ENCODE measurements at regions not wholly inside any gene's neighbourhood (a gene's known extent, or its start where the extent isn't known, plus 50 kb on each side); places are given as distances from the start of the nearest gene placed in this dataset.
"Not testable (repeated sequence)": the region's sequence is repeated elsewhere in the genome, so short reads cannot be mapped to it uniquely, and the experiment has no call there.

GRCh38 chr11:81245791-81246190 lies 1487.9 kb downstream of the FAM181B start:
- Mint-ChIP-seq H3K9me3 (no peaks in the 10 kb centered on the region), H3K27ac (ENCODE audit: unreplicated experiment) (no peak overlapping the region), H3K27me3 (ENCODE audit: low read depth) (no peaks in the 10 kb centered on the region), H3K36me3 (ENCODE audit: low read depth) (no peaks in the 10 kb centered on the region), H3K4me3 (no peak overlapping the region), H3K4me1 (no peaks in the 10 kb centered on the region)
- no peak for DNase-seq (ENCODE audit: low read depth, low spot score)
- TF ChIP-seq CTCF (conservative IDR thresholded peaks at IDR 0.05), result no peak

- TF ChIP-seq CTCF (conservative IDR thresholded peaks at IDR 0.05), result no peak
- Mint-ChIP-seq H3K36me3 (ENCODE audit: low read depth) (no peaks in the 10 kb centered on the region), H3K4me1 (no peaks in the 10 kb centered on the region), H3K27me3 (ENCODE audit: low read depth) (no peaks in the 10 kb centered on the region), H3K4me3 (no peak overlapping the region), H3K27ac (ENCODE audit: unreplicated experiment) (no peak overlapping the region), H3K9me3 (no peaks in the 10 kb centered on the region)
- DNase-seq (ENCODE audit: low read depth, low spot score), result no peak
Measured at GRCh38 chr11:81241672-81242275, 1491.9 kb downstream of the FAM181B start.

- Mint-ChIP-seq H3K36me3 (ENCODE audit: low read depth) (no peaks in the 10 kb centered on the region), H3K4me1 (no peaks in the 10 kb centered on the region), H3K27ac (ENCODE audit: unreplicated experiment) (no peak overlapping the region), H3K4me3 (no peak overlapping the region), H3K9me3 (no peaks in the 10 kb centered on the region), H3K27me3 (ENCODE audit: low read depth) (no peaks in the 10 kb centered on the region)
- peak; percentile 16 for DNase-seq (ENCODE audit: low read depth, low spot score)
- peak; percentile 85 for TF ChIP-seq CTCF (conservative IDR thresholded peaks at IDR 0.05)
Measured at GRCh38 chr11:81237139-81237538, 1496.5 kb downstream of the FAM181B start.

GRCh38 chr11:81227409-81227808 lies 1506.3 kb downstream of the FAM181B start:
- not testable (repeated sequence) for H3K4me3 Mint-ChIP-seq; H3K27me3 Mint-ChIP-seq (ENCODE audit: low read depth); H3K36me3 Mint-ChIP-seq (ENCODE audit: low read depth); DNase-seq (ENCODE audit: low read depth, low spot score); H3K9me3 Mint-ChIP-seq; H3K27ac Mint-ChIP-seq (ENCODE audit: unreplicated experiment); H3K4me1 Mint-ChIP-seq

GRCh38 chr11:81224396-81224795 lies 1509.3 kb downstream of the FAM181B start:
- H3K9me3 Mint-ChIP-seq, result no peaks in the 10 kb centered on the region
- H3K27me3 Mint-ChIP-seq (ENCODE audit: low read depth), result no peaks in the 10 kb centered on the region
- H3K27ac Mint-ChIP-seq (ENCODE audit: unreplicated experiment), result no peak overlapping the region
- no peaks in the 10 kb centered on the region for H3K4me1 Mint-ChIP-seq
- no peak overlapping the region for H3K4me3 Mint-ChIP-seq
- no peaks in the 10 kb centered on the region for H3K36me3 Mint-ChIP-seq (ENCODE audit: low read depth)
- TF ChIP-seq CTCF (conservative IDR thresholded peaks at IDR 0.05), result no peak
- no peak for DNase-seq (ENCODE audit: low read depth, low spot score)

- no peaks in the 10 kb centered on the region for H3K9me3 Mint-ChIP-seq
- TF ChIP-seq CTCF (conservative IDR thresholded peaks at IDR 0.05), result no peak
- H3K36me3 Mint-ChIP-seq (ENCODE audit: low read depth), result no peaks in the 10 kb centered on the region
- H3K27me3 Mint-ChIP-seq (ENCODE audit: low read depth), result no peaks in the 10 kb centered on the region
- no peaks in the 10 kb centered on the region for H3K4me1 Mint-ChIP-seq
- H3K4me3 Mint-ChIP-seq, result no peak overlapping the region
- no peak overlapping the region for H3K27ac Mint-ChIP-seq (ENCODE audit: unreplicated experiment)
- DNase-seq (ENCODE audit: low read depth, low spot score), result no peak
Measured at GRCh38 chr11:81222491-81222890, 1511.2 kb downstream of the FAM181B start.

Measured in neural crest cell (in vitro differentiated cells).